HG03280 (cell line): ENCODE measurements at regions not wholly inside any gene's neighbourhood (a gene's known extent, or its start where the extent isn't known, plus 50 kb on each side); places are given as distances from the start of the nearest gene placed in this dataset.
"Not testable (repeated sequence)": the region's sequence is repeated elsewhere in the genome, so short reads cannot be mapped to it uniquely, and the experiment has no call there.

Source experiments
- ATAC-seq: cut with Tn5 transposase; IDR thresholded peaks from one replicate; pipeline ENCODE4 v1.9.1; 2021; ENCODE audit warnings: mild to moderate bottlenecking, moderate library complexity; ENCODE audit not compliant: unreplicated experiment

- ATAC-seq: no peak
These were observed 91.3 kb upstream of the WDR44 start for GRCh38 chrX:118254611-118255010.

GRCh38 chrX:118255921-118256320, 90.0 kb upstream of the WDR44 start:
- ATAC-seq: no peak

GRCh38 chrX:118257781-118258180, 88.1 kb upstream of the WDR44 start:
- ATAC-seq: no peak

- ATAC-seq: no peak
These were observed 86.7 kb upstream of the WDR44 start for GRCh38 chrX:118259213-118259612.

- no peak for ATAC-seq
These were observed 84.8 kb upstream of the WDR44 start for GRCh38 chrX:118261151-118261550.

GRCh38 chrX:118271775-118272174, 74.1 kb upstream of the WDR44 start:
- no peak for ATAC-seq

GRCh38 chrX:118272242-118272641, 73.7 kb upstream of the WDR44 start:
- no peak for ATAC-seq

- no peak for ATAC-seq
These were observed 59.7 kb upstream of the WDR44 start for GRCh38 chrX:118286066-118286762.

- not testable (repeated sequence) for ATAC-seq
These were observed 50.1 kb upstream of the WDR44 start for GRCh38 chrX:118295818-118296217.
